Spinal cord (tissue), 9 donors: ENCODE measurements at regions not wholly inside any gene's neighbourhood (a gene's known extent, or its start where the extent isn't known, plus 50 kb on each side); places are given as distances from the start of the nearest gene placed in this dataset.
"Not testable (repeated sequence)": the region's sequence is repeated elsewhere in the genome, so short reads cannot be mapped to it uniquely, and the experiment has no call there.

ENCODE experiments used
- DNase-seq, 6 donors: peaks; one replicate each; pipeline versions ENCODE4 v3.0.0 to v3.0.0-alpha.2; 2013 to 2015; ENCODE audit warnings: low spot score in 6 of 6, low read depth in 4 of 6
- H3K27ac ChIP-seq: one replicate; pipeline ENCODE4 v1.5.1; 2013; ENCODE audit warnings: low read depth, low read length, control low read depth
- H3K27me3 ChIP-seq: one replicate; pipeline ENCODE4 v1.6.1; 2013; ENCODE audit warnings: low read length; ENCODE audit not compliant: control insufficient read depth, insufficient read depth
- H3K36me3 ChIP-seq: one replicate; pipeline ENCODE4 v1.6.1; 2013; ENCODE audit warnings: low read length; ENCODE audit not compliant: control insufficient read depth, insufficient read depth
- H3K4me1 ChIP-seq: one replicate; pipeline ENCODE4 v1.6.1; 2013; ENCODE audit warnings: low read length; ENCODE audit not compliant: control insufficient read depth, insufficient read depth
- H3K4me3 ChIP-seq: one replicate; pipeline ENCODE4 v1.5.1; 2013; ENCODE audit warnings: low read depth, low read length, control low read depth
- H3K9me3 ChIP-seq: one replicate; pipeline ENCODE4 v1.6.1; 2013; ENCODE audit warnings: low read length; ENCODE audit not compliant: control insufficient read depth, insufficient read depth
- WGBS: methylation state at CpG from one replicate; pipeline ENCODE4 v1.1.5; 2013; ENCODE audit warnings: missing lambda C conversion rate; ENCODE audit not compliant: insufficient coverage; 5-methylcytosine and 5-hydroxymethylcytosine counted together
- donor health status: healthy.

GRCh38 chr7:26424319-26424718, 132.7 kb downstream of the SNX10 start:
- H3K36me3 ChIP-seq, H3K27me3 ChIP-seq, H3K9me3 ChIP-seq, DNase-seq, H3K4me3 ChIP-seq, H3K4me1 ChIP-seq, H3K27ac ChIP-seq: not testable (repeated sequence)
- no CpG with 5 or more reads among the region's 1 CpG for WGBS

DNA sequence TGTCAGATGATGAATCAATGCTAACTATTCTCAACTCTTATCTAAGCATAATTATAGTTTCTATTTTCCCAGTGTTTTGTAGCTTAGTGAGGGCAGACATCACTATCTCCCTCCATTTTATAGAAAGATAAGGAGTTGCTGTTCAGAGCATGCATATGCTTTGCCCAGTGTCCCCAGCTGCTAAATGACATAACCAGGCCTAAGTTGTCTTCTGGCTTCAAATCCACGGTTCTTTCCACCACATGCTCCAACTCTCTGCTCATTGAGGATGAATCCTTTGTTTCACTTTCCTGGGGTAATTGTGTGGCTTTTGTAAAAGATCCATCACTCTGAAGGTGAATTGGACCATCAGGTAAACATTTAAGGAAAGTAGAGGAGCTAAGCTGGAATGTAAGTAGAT, 134.0 kb downstream of the SNX10 start:
- peaks cover 3% of the 10 kb centered on the region for H3K4me1 ChIP-seq
- DNase-seq = peak in 1 of 6 donors; percentile 12
- no peaks in the 10 kb centered on the region for H3K36me3 ChIP-seq
- H3K9me3 ChIP-seq = no peaks in the 10 kb centered on the region
- peaks cover 2% of the 10 kb centered on the region for H3K27me3 ChIP-seq
- H3K27ac ChIP-seq = no peak overlapping the region
- WGBS = no CpG with 5 or more reads among the region's 1 CpG
- H3K4me3 ChIP-seq = no peak overlapping the region

DNA sequence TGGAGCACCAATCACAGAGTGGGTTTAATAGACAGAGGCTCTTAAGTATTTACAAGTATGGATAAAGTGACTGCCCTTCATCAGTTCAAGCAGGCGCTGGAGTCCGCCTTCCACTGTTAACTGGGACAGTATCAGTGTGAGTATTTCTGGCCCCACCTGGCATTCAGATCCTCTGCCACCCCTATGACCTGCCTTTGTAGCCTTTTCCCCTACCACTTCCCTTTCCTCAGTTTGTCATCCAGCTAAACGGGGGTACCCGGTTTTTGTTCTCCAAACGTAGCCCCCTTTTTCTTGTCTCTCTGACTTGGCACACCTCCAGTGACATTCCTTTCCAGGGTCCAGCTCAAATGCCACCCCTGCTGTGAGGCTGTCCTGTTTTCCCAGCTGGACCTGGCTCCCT, 134.4 kb downstream of the SNX10 start:
- 49% methylated on average over 5 of the region's 5 CpGs for WGBS
- Histone ChIP-seq H3K9me3 (no peaks in the 10 kb centered on the region), H3K4me1 (peaks cover 3% of the 10 kb centered on the region), H3K36me3 (no peaks in the 10 kb centered on the region), H3K27ac (no peak overlapping the region), H3K4me3 (no peak overlapping the region), H3K27me3 (no peaks in the 10 kb centered on the region)
- no peak for DNase-seq

DNA sequence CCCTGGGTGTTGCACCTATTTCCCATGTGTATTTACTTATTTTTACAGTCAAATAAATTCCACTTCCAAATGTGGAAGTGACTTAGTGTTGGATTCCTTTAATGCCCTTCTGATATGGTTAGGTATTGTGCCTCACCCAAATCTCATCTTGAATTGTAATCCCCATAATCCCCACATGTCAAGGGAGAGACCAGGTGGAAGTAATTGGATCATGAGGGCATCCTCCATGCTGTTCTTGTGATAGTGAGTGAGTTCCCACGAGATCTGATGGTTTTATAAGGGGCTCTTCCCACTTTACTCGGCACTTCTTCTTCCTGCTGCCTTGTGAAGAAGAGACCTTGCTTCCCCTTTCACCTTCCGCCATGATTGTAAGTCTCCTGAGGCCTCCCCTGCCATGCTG, 136.9 kb downstream of the SNX10 start:
- Histone ChIP-seq H3K4me1 (peaks cover 3% of the 10 kb centered on the region), H3K27me3 (no peaks in the 10 kb centered on the region), H3K9me3 (no peaks in the 10 kb centered on the region), H3K4me3 (no peak overlapping the region), H3K27ac (no peak overlapping the region), H3K36me3 (no peaks in the 10 kb centered on the region)
- WGBS = no CpG with 5 or more reads among the region's 3 CpGs
- no peak for DNase-seq

DNA sequence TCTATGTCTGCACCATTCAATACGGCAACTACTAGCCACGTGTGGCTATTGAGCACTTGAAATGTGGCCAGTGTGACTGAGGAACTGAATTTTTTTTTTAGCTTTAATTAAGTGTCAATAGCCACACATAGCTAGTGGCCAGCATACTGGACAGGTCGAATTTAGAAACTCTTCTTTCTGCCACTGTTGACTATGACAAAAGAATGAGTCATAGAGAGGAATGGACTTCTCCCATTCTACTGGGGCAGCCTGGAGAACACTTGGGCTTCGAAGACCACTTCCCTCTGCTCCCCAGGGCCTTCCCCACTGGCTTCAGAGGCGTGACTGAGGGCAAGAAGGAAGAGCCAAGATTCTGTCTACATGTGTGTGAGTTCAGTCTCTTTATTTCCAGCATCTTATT, 137.5 kb downstream of the SNX10 start:
- Histone ChIP-seq H3K27me3 (no peaks in the 10 kb centered on the region), H3K4me1 (peaks cover 3% of the 10 kb centered on the region), H3K36me3 (no peaks in the 10 kb centered on the region), H3K4me3 (no peak overlapping the region), H3K27ac (no peak overlapping the region), H3K9me3 (no peaks in the 10 kb centered on the region)
- 100% methylated on average over 1 of the region's 5 CpGs for WGBS
- no peak for DNase-seq

DNA sequence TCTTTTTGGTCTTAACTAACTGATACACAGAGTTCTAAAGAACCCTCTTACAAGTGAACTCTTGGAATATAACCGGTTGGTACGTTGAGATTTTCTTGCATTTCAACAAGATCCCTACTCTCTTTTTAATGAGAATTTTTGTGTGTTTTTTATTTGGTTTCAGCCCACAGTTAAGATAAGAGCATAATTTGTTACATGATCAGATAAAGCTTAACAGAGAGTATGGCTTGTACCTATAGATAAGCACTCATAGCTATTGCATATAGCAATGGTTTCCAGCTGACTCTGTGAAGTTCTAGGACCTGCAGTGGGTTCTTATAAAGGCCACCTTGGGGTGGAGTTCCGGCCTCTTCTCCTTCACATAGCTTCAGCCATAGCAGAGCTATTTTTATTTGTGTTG, 143.3 kb downstream of the SNX10 start:
- Histone ChIP-seq H3K4me3 (no peak overlapping the region), H3K4me1 (peaks cover 4% of the 10 kb centered on the region), H3K27me3 (no peaks in the 10 kb centered on the region), H3K27ac (no peak overlapping the region), H3K9me3 (no peaks in the 10 kb centered on the region), H3K36me3 (no peaks in the 10 kb centered on the region)
- WGBS = no CpG with 5 or more reads among the region's 3 CpGs
- no peak for DNase-seq

DNA sequence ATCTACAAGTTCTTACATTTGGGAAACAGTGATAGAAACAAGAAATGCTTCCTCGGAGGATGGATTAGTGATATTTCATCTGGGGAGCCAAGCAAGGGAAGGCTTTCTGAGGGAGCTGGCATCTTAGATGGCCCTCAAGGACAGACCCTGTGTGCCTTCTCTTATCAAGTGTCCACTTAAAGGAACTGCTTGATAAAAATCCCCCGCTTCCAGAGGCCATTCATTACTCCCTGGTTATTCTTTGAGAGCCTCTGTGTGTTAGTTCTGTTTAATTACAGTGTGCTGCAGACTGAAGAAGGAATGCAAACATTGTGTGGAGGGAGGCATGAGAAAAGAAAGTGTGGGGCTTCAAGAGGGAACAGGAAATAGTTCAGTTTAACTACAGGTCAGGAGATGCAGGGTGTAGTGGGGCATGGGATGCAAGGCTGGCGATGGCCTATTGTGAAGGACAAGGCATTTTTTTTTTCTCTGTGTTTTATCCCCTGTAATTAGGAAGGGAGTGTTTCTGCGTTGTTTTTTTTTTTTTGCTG, 145.4 kb downstream of the SNX10 start:
- peak in 1 of 6 donors; percentile 18 for DNase-seq
- WGBS = 71% methylated on average over 2 of the region's 4 CpGs

DNA sequence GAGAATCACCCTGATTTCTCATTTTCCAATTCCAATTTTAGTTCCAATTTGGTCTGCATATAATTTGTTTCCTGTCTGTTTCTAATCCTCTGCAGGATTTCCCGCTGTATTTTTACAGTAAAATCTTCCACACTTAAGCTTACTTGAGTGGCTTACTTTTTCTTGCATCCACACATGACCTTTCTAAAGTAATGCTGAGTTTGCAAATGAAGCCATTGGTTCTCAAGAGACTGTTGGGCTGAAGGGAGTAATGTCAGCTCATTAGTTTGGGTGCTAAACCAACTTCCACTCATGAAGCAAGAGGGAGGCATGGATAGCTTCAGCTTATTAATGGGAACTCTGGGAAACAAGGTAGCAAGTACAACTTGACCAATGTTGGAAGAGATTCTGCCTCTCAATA, 146.4 kb downstream of the SNX10 start:
- no peak for DNase-seq
- no peak overlapping the region for H3K4me3 ChIP-seq
- no peaks in the 10 kb centered on the region for H3K36me3 ChIP-seq
- H3K9me3 ChIP-seq = no peaks in the 10 kb centered on the region
- peaks cover 15% of the 10 kb centered on the region for H3K4me1 ChIP-seq
- H3K27ac ChIP-seq = no peak overlapping the region
- 100% methylated on average over 1 of the region's 1 CpG for WGBS
- H3K27me3 ChIP-seq = no peaks in the 10 kb centered on the region

More for the DNA sequence above, 145.4 kb downstream of the SNX10 start:
- Histone ChIP-seq H3K36me3 (no peaks in the 10 kb centered on the region), H3K4me3 (no peak overlapping the region), H3K9me3 (no peaks in the 10 kb centered on the region), H3K27me3 (no peaks in the 10 kb centered on the region), H3K27ac (no peak overlapping the region), H3K4me1 (peaks cover 15% of the 10 kb centered on the region)

GRCh38 chr7:26439521-26440232, 148.0 kb downstream of the SNX10 start:
- peaks cover 15% of the 10 kb centered on the region for H3K4me1 ChIP-seq
- peak in 2 of 6 donors; percentile 56 to 88 for DNase-seq
- no peaks in the 10 kb centered on the region for H3K27me3 ChIP-seq
- no peak overlapping the region for H3K4me3 ChIP-seq
- H3K36me3 ChIP-seq = no peaks in the 10 kb centered on the region
- peak overlapping the region; percentile 37 for H3K27ac ChIP-seq
- no peaks in the 10 kb centered on the region for H3K9me3 ChIP-seq
- 19% methylated on average over 4 of the region's 7 CpGs for WGBS
